ENCODE measurements at regions not wholly inside any gene's neighbourhood (a gene's known extent, or its start where the extent isn't known, plus 50 kb on each side); places are given as distances from the start of the nearest gene placed in this dataset.

- Mint-ChIP-seq H3K27me3 (peaks cover 63% of the 10 kb centered on the region), H3K9me3 (ENCODE audit: insufficient read depth) (peaks cover 3% of the 10 kb centered on the region), H3K27ac (no peak overlapping the region), H3K4me1 (peaks cover 18% of the 10 kb centered on the region), H3K4me3 (no peak overlapping the region)
- Histone ChIP-seq H3K9me3 (ENCODE audit: control extremely low read depth in 1 of 3, control insufficient read depth in 2 of 3, insufficient read depth in 1 of 3, low read length in 2 of 3) (peaks cover 0 to 8% (median 3%) of the 10 kb centered on the region in 3 donors), H3K9ac (ENCODE audit: low read length) (no peak overlapping the region), H3K4me2 (replicated peaks; ENCODE audit: low read depth, low read length, poor library complexity, severe bottlenecking) (no peak overlapping the region), H2AFZ (ENCODE audit: insufficient read depth, low read depth, low read length, poor library complexity, severe bottlenecking) (no peak overlapping the region), H4K20me1 (ENCODE audit: control insufficient read depth, insufficient read depth, low read length, poor library complexity, severe bottlenecking) (no peaks in the 10 kb centered on the region), H3K4me3 (ENCODE audit: control extremely low read depth in 1 of 5, extremely low read depth in 1 of 5, insufficient read depth in 1 of 5, low read depth in 2 of 5, low read length in 4 of 5) (no peak overlapping the region), H3K79me2 (ENCODE audit: control insufficient read depth, insufficient read depth, low read length) (no peaks in the 10 kb centered on the region), H3K36me3 (replicated peaks in 1 of 2; ENCODE audit: control extremely low read depth in 1 of 2, control insufficient read depth in 1 of 2, extremely low read depth in 1 of 2, insufficient read depth in 2 of 2, low read length in 1 of 2) (no peaks in the 10 kb centered on the region), H3K4me1 (ENCODE audit: control insufficient read depth in 2 of 2, insufficient read depth in 2 of 2, low read length in 2 of 2) (peaks cover 0 to 3% of the 10 kb centered on the region in 2 donors), H3K27me3 (replicated peaks in 1 of 4; ENCODE audit: control extremely low read depth in 1 of 4, control insufficient read depth in 3 of 4, insufficient read depth in 4 of 4, low read length in 3 of 4) (peaks cover 0 to 58% (median 7%) of the 10 kb centered on the region in 4 experiments), H3K27ac (ENCODE audit: low read length in 2 of 2) (no peak overlapping the region)
- no peak for DNase-seq
- ATAC-seq (ENCODE audit: low read depth) = no peak
- ChIA-PET CTCF (no interaction called here), POLR2A (no interaction called here)
- WGBS (ENCODE audit: insufficient coverage) = 28% methylated on average over 20 of the region's 22 CpGs
- intact Hi-C loops (cut with micrococcal nuclease) = no loop called here
- no peak for TF ChIP-seq EZH2 (IDR thresholded peaks at IDR 0.05; ENCODE audit: borderline replicate concordance, insufficient read depth, low read depth, low read length, poor library complexity, severe bottlenecking)
- TF ChIP-seq, protein P1, sequence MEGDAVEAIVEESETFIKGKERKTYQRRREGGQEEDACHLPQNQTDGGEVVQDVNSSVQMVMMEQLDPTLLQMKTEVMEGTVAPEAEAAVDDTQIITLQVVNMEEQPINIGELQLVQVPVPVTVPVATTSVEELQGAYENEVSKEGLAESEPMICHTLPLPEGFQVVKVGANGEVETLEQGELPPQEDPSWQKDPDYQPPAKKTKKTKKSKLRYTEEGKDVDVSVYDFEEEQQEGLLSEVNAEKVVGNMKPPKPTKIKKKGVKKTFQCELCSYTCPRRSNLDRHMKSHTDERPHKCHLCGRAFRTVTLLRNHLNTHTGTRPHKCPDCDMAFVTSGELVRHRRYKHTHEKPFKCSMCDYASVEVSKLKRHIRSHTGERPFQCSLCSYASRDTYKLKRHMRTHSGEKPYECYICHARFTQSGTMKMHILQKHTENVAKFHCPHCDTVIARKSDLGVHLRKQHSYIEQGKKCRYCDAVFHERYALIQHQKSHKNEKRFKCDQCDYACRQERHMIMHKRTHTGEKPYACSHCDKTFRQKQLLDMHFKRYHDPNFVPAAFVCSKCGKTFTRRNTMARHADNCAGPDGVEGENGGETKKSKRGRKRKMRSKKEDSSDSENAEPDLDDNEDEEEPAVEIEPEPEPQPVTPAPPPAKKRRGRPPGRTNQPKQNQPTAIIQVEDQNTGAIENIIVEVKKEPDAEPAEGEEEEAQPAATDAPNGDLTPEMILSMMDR (IDR thresholded peaks at IDR 0.05) = no peak
Measured at GRCh38 chr22:35480627-35481550, 59.7 kb upstream of the RASD2 start.

- Histone ChIP-seq H3K4me1 (ENCODE audit: control insufficient read depth in 2 of 2, insufficient read depth in 2 of 2, low read length in 2 of 2) (peaks cover 0 to 3% of the 10 kb centered on the region in 2 donors), H3K9ac (ENCODE audit: low read length) (no peak overlapping the region), H3K36me3 (replicated peaks in 1 of 2; ENCODE audit: control extremely low read depth in 1 of 2, control insufficient read depth in 1 of 2, extremely low read depth in 1 of 2, insufficient read depth in 2 of 2, low read length in 1 of 2) (no peaks in the 10 kb centered on the region), H3K4me3 (ENCODE audit: control extremely low read depth in 1 of 5, extremely low read depth in 1 of 5, insufficient read depth in 1 of 5, low read depth in 2 of 5, low read length in 4 of 5) (no peak overlapping the region), H3K4me2 (replicated peaks; ENCODE audit: low read depth, low read length, poor library complexity, severe bottlenecking) (no peak overlapping the region), H3K27me3 (replicated peaks in 1 of 4; ENCODE audit: control extremely low read depth in 1 of 4, control insufficient read depth in 3 of 4, insufficient read depth in 4 of 4, low read length in 3 of 4) (peaks cover 0 to 44% (median 3%) of the 10 kb centered on the region in 4 experiments), H4K20me1 (ENCODE audit: control insufficient read depth, insufficient read depth, low read length, poor library complexity, severe bottlenecking) (no peaks in the 10 kb centered on the region), H2AFZ (ENCODE audit: insufficient read depth, low read depth, low read length, poor library complexity, severe bottlenecking) (no peak overlapping the region), H3K27ac (ENCODE audit: low read length in 2 of 2) (no peak overlapping the region), H3K9me3 (ENCODE audit: control extremely low read depth in 1 of 3, control insufficient read depth in 2 of 3, insufficient read depth in 1 of 3, low read length in 2 of 3) (peaks cover 0 to 8% (median 3%) of the 10 kb centered on the region in 3 donors), H3K79me2 (ENCODE audit: control insufficient read depth, insufficient read depth, low read length) (no peaks in the 10 kb centered on the region)
- intact Hi-C loops (cut with micrococcal nuclease) = no loop called here
- no peak overlapping the region for H3K27ac Mint-ChIP-seq
- POLR2A ChIA-PET = no interaction called here
- H3K9me3 Mint-ChIP-seq (ENCODE audit: insufficient read depth) = peaks cover 3% of the 10 kb centered on the region
- WGBS (ENCODE audit: insufficient coverage) = 95% methylated on average over 4 of the region's 5 CpGs
- CTCF ChIA-PET = no interaction called here
- TF ChIP-seq, protein P1 (IDR thresholded peaks at IDR 0.05) = no peak
- no peak for TF ChIP-seq EZH2 (IDR thresholded peaks at IDR 0.05; ENCODE audit: borderline replicate concordance, insufficient read depth, low read depth, low read length, poor library complexity, severe bottlenecking)
- H3K4me1 Mint-ChIP-seq = peaks cover 18% of the 10 kb centered on the region
- ATAC-seq (ENCODE audit: low read depth) (no peak), DNase-seq (no peak)
- H3K27me3 Mint-ChIP-seq = peaks cover 64% of the 10 kb centered on the region
- no peak overlapping the region for H3K4me3 Mint-ChIP-seq
Measured at GRCh38 chr22:35482311-35482710, 58.3 kb upstream of the RASD2 start.
